Gastrocnemius medialis (tissue), 4 donors: ENCODE measurements at regions not wholly inside any gene's neighbourhood (a gene's known extent, or its start where the extent isn't known, plus 50 kb on each side); places are given as distances from the start of the nearest gene placed in this dataset.

Source experiments
- ATAC-seq, 2 donors: fragments of 150-250 bp; one replicate each; pipeline ENCODE4 v1.9.1; 2016
- DNase-seq, 2 donors: peaks; one replicate each; pipeline ENCODE4 v3.0.0-alpha.2; 2019
- H3K27ac ChIP-seq, 4 donors: fragments of 200-600 bp; sonication (generic); 1 replicate in 1 of 4; 2 replicates in 3 of 4; pipeline ENCODE4 v1.5.1; 2016 to 2018; ENCODE audit warnings: mild to moderate bottlenecking in 2 of 4, moderate library complexity in 1 of 4
- H3K27me3 ChIP-seq, 3 donors: fragments of 200-600 bp; sonication (generic) in 2 of 3; 1 replicate in 1 of 3; 2 replicates in 2 of 3; pipeline versions ENCODE4 v1.5.1 to v1.6.0; 2016 to 2019; ENCODE audit warnings: mild to moderate bottlenecking in 1 of 3, moderate library complexity in 1 of 3
- H3K36me3 ChIP-seq, 2 donors: fragments of 200-600 bp; sonication (generic) in 1 of 2; one replicate each; pipeline ENCODE4 v1.5.1; 2017 to 2018
- H3K4me1 ChIP-seq, 2 donors: fragments of 200-600 bp; sonication (generic) in 1 of 2; one replicate each; pipeline ENCODE4 v1.5.1; 2016 to 2017; ENCODE audit warnings: mild to moderate bottlenecking in 2 of 2
- H3K4me3 ChIP-seq, 4 donors: fragments of 200-600 bp; sonication (generic) in 3 of 4; 1 replicate in 1 of 4; 2 replicates in 3 of 4; pipeline ENCODE4 v1.5.1; 2016 to 2019; ENCODE audit warnings: mild to moderate bottlenecking in 2 of 4
- H3K9me3 ChIP-seq, 3 donors: fragments of 200-600 bp; sonication (generic) in 2 of 3; 1 replicate in 1 of 3; 2 replicates in 2 of 3; pipeline ENCODE4 v1.5.1; 2016 to 2019
- CTCF ChIP-seq, 5 experiments: fragments of 450-650 bp in 3 of 5; fragments of 200-600 bp in 2 of 5; sonication (generic) in 2 of 5; IDR thresholded peaks in 4 of 5; conservative IDR thresholded peaks in 1 of 5; 1 replicate in 4 of 5; 2 replicates in 1 of 5; pipeline ENCODE4 v1.5.1; 2016 to 2019; ENCODE audit warnings: antibody characterized with exemption in 5 of 5, mild to moderate bottlenecking in 3 of 5, moderate library complexity in 3 of 5
- POLR2A ChIP-seq, 2 donors: fragments of 450-650 bp; IDR thresholded peaks; one replicate each; pipeline ENCODE4 v1.6.1; 2017; ENCODE audit warnings: antibody characterized with exemption in 2 of 2, mild to moderate bottlenecking in 2 of 2, moderate library complexity in 2 of 2
- in situ Hi-C, 4 donors: fragments of 200-750 bp; cut with MboI; loops; one replicate each; pipeline versions ENCODE4 v1.15.0 to v1.8.0; 2017; ENCODE audit warnings: low sequenced_read_pairs in 4 of 4
- intact Hi-C: fragments of 100-400 bp; cut with DNase I; formaldehyde crosslinking; loops from one replicate; pipeline ENCODE4 v1.15.1; 2023; ENCODE audit warnings: low total_unique reads

- Histone ChIP-seq H3K27me3 (no peaks in the 10 kb centered on the region), H3K9me3 (no peaks in the 10 kb centered on the region), H3K4me1 (no peaks in the 10 kb centered on the region), H3K4me3 (no peak overlapping the region), H3K36me3 (no peaks in the 10 kb centered on the region), H3K27ac (no peak overlapping the region)
- in situ Hi-C loops (no loop called here), intact Hi-C loops (no loop called here)
- TF ChIP-seq POLR2A (IDR thresholded peaks at IDR 0.05), result no peak
- TF ChIP-seq CTCF (IDR thresholded peaks at IDR 0.05 in 4 of 5, conservative IDR thresholded peaks at IDR 0.05 in 1 of 5), result no peak
- ATAC-seq, result no peak
- DNase-seq, result no peak
These were observed 909.3 kb downstream of the SORCS1 start for GRCh38 chr10:106255111-106255678.

GRCh38 chr10:106254071-106254470 is 910.4 kb downstream of the SORCS1 start:
- intact Hi-C loops, result no loop called here
- no peak for DNase-seq

GRCh38 chr10:106252541-106252940 is 912.0 kb downstream of the SORCS1 start:
- in situ Hi-C loops (no loop called here), intact Hi-C loops (no loop called here)
- H3K9me3 ChIP-seq, result no peaks in the 10 kb centered on the region
- no peaks in the 10 kb centered on the region for H3K4me1 ChIP-seq
- no peak overlapping the region for H3K4me3 ChIP-seq
- no peak overlapping the region for H3K27ac ChIP-seq
- TF ChIP-seq POLR2A (IDR thresholded peaks at IDR 0.05) (no peak), CTCF (IDR thresholded peaks at IDR 0.05 in 4 of 5, conservative IDR thresholded peaks at IDR 0.05 in 1 of 5) (no peak)
- DNase-seq (no peak), ATAC-seq (no peak)
- H3K27me3 ChIP-seq, result peaks cover 0 to 2% (median 0%) of the 10 kb centered on the region in 3 donors
- no peaks in the 10 kb centered on the region for H3K36me3 ChIP-seq

More at GRCh38 chr10:106254071-106254470, 910.4 kb downstream of the SORCS1 start:
- H3K4me3 ChIP-seq, result no peak overlapping the region
- no peak overlapping the region for H3K27ac ChIP-seq
- no peak for TF ChIP-seq CTCF (IDR thresholded peaks at IDR 0.05 in 4 of 5, conservative IDR thresholded peaks at IDR 0.05 in 1 of 5)
- TF ChIP-seq POLR2A (IDR thresholded peaks at IDR 0.05), result no peak
- ATAC-seq, result no peak
- in situ Hi-C loops, result no loop called here
- no peaks in the 10 kb centered on the region for H3K9me3 ChIP-seq
- H3K27me3 ChIP-seq, result no peaks in the 10 kb centered on the region
- no peaks in the 10 kb centered on the region for H3K4me1 ChIP-seq
- H3K36me3 ChIP-seq, result no peaks in the 10 kb centered on the region

- in situ Hi-C loops, result no loop called here
- Histone ChIP-seq H3K9me3 (no peaks in the 10 kb centered on the region), H3K27ac (no peak overlapping the region), H3K36me3 (no peaks in the 10 kb centered on the region), H3K4me1 (no peaks in the 10 kb centered on the region), H3K27me3 (peaks cover 0 to 2% (median 0%) of the 10 kb centered on the region in 3 donors), H3K4me3 (no peak overlapping the region)
- TF ChIP-seq POLR2A (IDR thresholded peaks at IDR 0.05), result no peak
- no peak for TF ChIP-seq CTCF (IDR thresholded peaks at IDR 0.05 in 4 of 5, conservative IDR thresholded peaks at IDR 0.05 in 1 of 5)
- DNase-seq, result no peak
- ATAC-seq, result no peak
- intact Hi-C loops, result no loop called here
These were observed 912.9 kb downstream of the SORCS1 start for GRCh38 chr10:106251573-106251972.

- H3K4me1 ChIP-seq, result no peaks in the 10 kb centered on the region
- in situ Hi-C loops, result no loop called here
- no peak overlapping the region for H3K4me3 ChIP-seq
- TF ChIP-seq POLR2A (IDR thresholded peaks at IDR 0.05) (no peak), CTCF (IDR thresholded peaks at IDR 0.05 in 4 of 5, conservative IDR thresholded peaks at IDR 0.05 in 1 of 5) (no peak)
- no peaks in the 10 kb centered on the region for H3K9me3 ChIP-seq
- H3K27ac ChIP-seq, result no peak overlapping the region
- H3K36me3 ChIP-seq, result no peaks in the 10 kb centered on the region
- H3K27me3 ChIP-seq, result no peaks in the 10 kb centered on the region
- no peak for DNase-seq
- ATAC-seq, result no peak
- intact Hi-C loops, result no loop called here
These were observed 922.2 kb downstream of the SORCS1 start for GRCh38 chr10:106242301-106242700.
